ENCODE measurements at regions not wholly inside any gene's neighbourhood (a gene's known extent, or its start where the extent isn't known, plus 50 kb on each side); places are given as distances from the start of the nearest gene placed in this dataset.
A peak's percentile ranks its signal among the peaks of the same experiment; 100 is the strongest.

DNA sequence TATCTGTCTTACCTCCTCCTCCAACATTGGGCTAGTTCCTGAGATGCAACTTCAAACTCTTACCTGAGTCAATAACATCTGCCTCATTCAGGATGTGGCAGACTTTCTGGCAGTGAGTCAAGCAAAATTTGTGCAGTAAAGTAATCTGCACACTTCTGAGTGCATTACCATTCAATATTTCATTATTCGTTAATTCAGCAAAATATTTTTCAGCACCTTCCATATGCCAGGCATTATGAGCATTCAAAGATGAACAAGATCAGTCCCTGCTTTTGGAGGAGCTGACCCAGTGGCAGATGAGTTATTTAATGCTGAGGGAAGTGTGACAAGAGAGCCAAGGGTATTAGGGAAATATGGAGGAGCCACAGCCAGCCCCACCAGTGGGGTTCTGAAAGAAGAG is 339.7 kb downstream of the LNPK start:
- no peak for DNase-seq
- no peaks in the 10 kb centered on the region for H3K9me3 ChIP-seq
- TF ChIP-seq, protein P1, sequence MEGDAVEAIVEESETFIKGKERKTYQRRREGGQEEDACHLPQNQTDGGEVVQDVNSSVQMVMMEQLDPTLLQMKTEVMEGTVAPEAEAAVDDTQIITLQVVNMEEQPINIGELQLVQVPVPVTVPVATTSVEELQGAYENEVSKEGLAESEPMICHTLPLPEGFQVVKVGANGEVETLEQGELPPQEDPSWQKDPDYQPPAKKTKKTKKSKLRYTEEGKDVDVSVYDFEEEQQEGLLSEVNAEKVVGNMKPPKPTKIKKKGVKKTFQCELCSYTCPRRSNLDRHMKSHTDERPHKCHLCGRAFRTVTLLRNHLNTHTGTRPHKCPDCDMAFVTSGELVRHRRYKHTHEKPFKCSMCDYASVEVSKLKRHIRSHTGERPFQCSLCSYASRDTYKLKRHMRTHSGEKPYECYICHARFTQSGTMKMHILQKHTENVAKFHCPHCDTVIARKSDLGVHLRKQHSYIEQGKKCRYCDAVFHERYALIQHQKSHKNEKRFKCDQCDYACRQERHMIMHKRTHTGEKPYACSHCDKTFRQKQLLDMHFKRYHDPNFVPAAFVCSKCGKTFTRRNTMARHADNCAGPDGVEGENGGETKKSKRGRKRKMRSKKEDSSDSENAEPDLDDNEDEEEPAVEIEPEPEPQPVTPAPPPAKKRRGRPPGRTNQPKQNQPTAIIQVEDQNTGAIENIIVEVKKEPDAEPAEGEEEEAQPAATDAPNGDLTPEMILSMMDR (IDR thresholded peaks at IDR 0.05): no peak
- H3K4me1 ChIP-seq (ENCODE audit: low read depth): no peaks in the 10 kb centered on the region
- intact Hi-C loops (cut with DNase I, micrococcal nuclease): no loop called here
- H3K4me3 ChIP-seq: no peak overlapping the region
- ATAC-seq: no peak
- H3K36me3 ChIP-seq (ENCODE audit: low read depth): no peaks in the 10 kb centered on the region

GRCh38 chr2:175648577-175649063 is 353.4 kb downstream of the LNPK start:
- H3K4me3 ChIP-seq: no peak overlapping the region
- TF ChIP-seq, protein P1 (IDR thresholded peaks at IDR 0.05): no peak
- intact Hi-C loops (cut with DNase I, micrococcal nuclease): no loop called here
- ATAC-seq (no peak), DNase-seq (no peak)
- H3K9me3 ChIP-seq: peaks cover 4% of the 10 kb centered on the region
- no peaks in the 10 kb centered on the region for H3K36me3 ChIP-seq (ENCODE audit: low read depth)
- H3K4me1 ChIP-seq (ENCODE audit: low read depth): no peaks in the 10 kb centered on the region

GRCh38 chr2:175647058-175647457 is 355.0 kb downstream of the LNPK start:
- DNase-seq: no peak
- TF ChIP-seq, protein P1 (IDR thresholded peaks at IDR 0.05): no peak
- ATAC-seq: no peak
- Histone ChIP-seq H3K4me3 (no peak overlapping the region), H3K4me1 (ENCODE audit: low read depth) (no peaks in the 10 kb centered on the region), H3K9me3 (peaks cover 4% of the 10 kb centered on the region), H3K36me3 (ENCODE audit: low read depth) (no peaks in the 10 kb centered on the region)
- intact Hi-C loops (cut with DNase I, micrococcal nuclease): no loop called here

- intact Hi-C loops (cut with DNase I, micrococcal nuclease): no loop called here
- Histone ChIP-seq H3K4me3 (no peak overlapping the region), H3K4me1 (ENCODE audit: low read depth) (peaks cover 6% of the 10 kb centered on the region), H3K9me3 (no peaks in the 10 kb centered on the region), H3K36me3 (ENCODE audit: low read depth) (no peaks in the 10 kb centered on the region)
- TF ChIP-seq, protein P1 (IDR thresholded peaks at IDR 0.05): no peak
- DNase-seq (peak in 1 of 3 donors; percentile 40), ATAC-seq (peak; percentile 95)
These were observed 361.4 kb downstream of the LNPK start for GRCh38 chr2:175640655-175641054.

GRCh38 chr2:175633227-175633626 is 368.8 kb downstream of the LNPK start:
- intact Hi-C loops (cut with DNase I, micrococcal nuclease): no loop called here
- DNase-seq (no peak), ATAC-seq (peak; percentile 66)
- TF ChIP-seq, protein P1 (IDR thresholded peaks at IDR 0.05): no peak
- Histone ChIP-seq H3K4me3 (no peak overlapping the region), H3K36me3 (ENCODE audit: low read depth) (no peaks in the 10 kb centered on the region), H3K4me1 (ENCODE audit: low read depth) (peaks cover 7% of the 10 kb centered on the region), H3K9me3 (no peaks in the 10 kb centered on the region)

DNA sequence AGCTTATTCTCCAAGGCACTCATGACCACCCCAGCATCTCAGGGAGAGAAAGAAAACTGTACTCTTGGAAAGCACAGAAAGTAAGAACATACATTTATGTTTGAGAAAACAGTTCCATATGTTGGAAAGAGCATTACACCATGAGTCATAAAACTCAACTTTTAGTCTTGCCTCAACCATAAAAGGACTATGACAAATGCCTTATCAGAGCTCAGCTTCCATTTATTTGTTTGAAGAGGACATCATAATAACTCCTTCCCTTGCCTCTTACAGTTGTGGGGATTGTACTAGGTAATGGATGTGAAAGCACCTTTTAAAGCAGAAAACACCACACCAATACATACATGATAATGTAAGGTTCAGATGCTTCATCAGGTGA is 370.8 kb downstream of the LNPK start:
- Histone ChIP-seq H3K36me3 (ENCODE audit: low read depth) (no peaks in the 10 kb centered on the region), H3K4me3 (no peak overlapping the region), H3K4me1 (ENCODE audit: low read depth) (peaks cover 7% of the 10 kb centered on the region), H3K9me3 (no peaks in the 10 kb centered on the region)
- ATAC-seq (peak; percentile 95), DNase-seq (no peak)
- intact Hi-C loops (cut with DNase I, micrococcal nuclease): no loop called here
- TF ChIP-seq, protein P1 (IDR thresholded peaks at IDR 0.05): no peak

All from mucosa of descending colon (tissue), 3 donors.